GM12891 (cell line): ENCODE measurements at regions not wholly inside any gene's neighbourhood (a gene's known extent, or its start where the extent isn't known, plus 50 kb on each side); places are given as distances from the start of the nearest gene placed in this dataset.

Experiments
- POLR2A ChIP-seq: IDR thresholded peaks from 2 replicates; pipeline ENCODE4 v1.6.1; 2011; ENCODE audit warnings: low read depth, low read length, control low read depth
- POLR2AphosphoS5 ChIP-seq: IDR thresholded peaks from 2 replicates; pipeline ENCODE4 v1.6.1; 2011; ENCODE audit warnings: low read depth, low read length, control low read depth

GRCh38 chr11:46175401-46176002 is 54.2 kb upstream of the PHF21A start:
- TF ChIP-seq POLR2A (no peak), POLR2AphosphoS5 (no peak)
